Ureter (tissue), 1 donor: ENCODE measurements at regions not wholly inside any gene's neighbourhood (a gene's known extent, or its start where the extent isn't known, plus 50 kb on each side); places are given as distances from the start of the nearest gene placed in this dataset.
A peak's percentile ranks its signal among the peaks of the same experiment; 100 is the strongest.

Experiments used
- DNase-seq: peaks from one replicate; pipeline ENCODE4 v3.0.0-alpha.2; 2020; ENCODE audit warnings: low spot score
- donor health status: DM: yes; HTN: yes; CAD: no.

- no peak for DNase-seq
Observed at GRCh38 chr17:79315358-79316105, 240.9 kb downstream of the ENGASE start.

- DNase-seq: no peak
Observed at GRCh38 chr17:79314617-79315357, 240.2 kb downstream of the ENGASE start.

- no peak for DNase-seq
Observed at GRCh38 chr17:79311373-79311772, 236.7 kb downstream of the ENGASE start.

GRCh38 chr17:79306424-79307318 is 232.0 kb downstream of the ENGASE start:
- DNase-seq: no peak

GRCh38 chr17:79305768-79306423 is 231.3 kb downstream of the ENGASE start:
- DNase-seq: no peak

- no peak for DNase-seq
Observed at GRCh38 chr17:79305376-79305767, 230.7 kb downstream of the ENGASE start.

GRCh38 chr17:79304884-79305283 is 230.3 kb downstream of the ENGASE start:
- DNase-seq: no peak

GRCh38 chr17:79303641-79304205 is 229.1 kb downstream of the ENGASE start:
- no peak for DNase-seq

- no peak for DNase-seq
Observed at GRCh38 chr17:79301469-79301868, 226.8 kb downstream of the ENGASE start.

GRCh38 chr17:79299349-79299748 is 224.7 kb downstream of the ENGASE start:
- no peak for DNase-seq

- no peak for DNase-seq
Observed at GRCh38 chr17:79298799-79299198, 224.2 kb downstream of the ENGASE start.

GRCh38 chr17:79296243-79296642 is 221.6 kb downstream of the ENGASE start:
- no peak for DNase-seq

- no peak for DNase-seq
Observed at GRCh38 chr17:79295307-79295706, 220.7 kb downstream of the ENGASE start.

- DNase-seq: peak; percentile 59
Observed at GRCh38 chr17:79294459-79295071, 219.9 kb downstream of the ENGASE start.

- DNase-seq: no peak
Observed at GRCh38 chr17:79292501-79292900, 217.9 kb downstream of the ENGASE start.

GRCh38 chr17:79291391-79291790 is 216.8 kb downstream of the ENGASE start:
- DNase-seq: no peak

- no peak for DNase-seq
Observed at GRCh38 chr17:79290726-79291125, 216.1 kb downstream of the ENGASE start.

- no peak for DNase-seq
Observed at GRCh38 chr17:79288950-79289349, 214.3 kb downstream of the ENGASE start.

- no peak for DNase-seq
Observed at GRCh38 chr17:79286440-79286839, 211.8 kb downstream of the ENGASE start.

GRCh38 chr17:79285973-79286372 is 211.3 kb downstream of the ENGASE start:
- DNase-seq: no peak

- DNase-seq: no peak
Observed at GRCh38 chr17:79282294-79282693, 207.7 kb downstream of the ENGASE start.
